ENCODE measurements at regions not wholly inside any gene's neighbourhood (a gene's known extent, or its start where the extent isn't known, plus 50 kb on each side); places are given as distances from the start of the nearest gene placed in this dataset.
"Not testable (repeated sequence)": the region's sequence is repeated elsewhere in the genome, so short reads cannot be mapped to it uniquely, and the experiment has no call there.

DNA sequence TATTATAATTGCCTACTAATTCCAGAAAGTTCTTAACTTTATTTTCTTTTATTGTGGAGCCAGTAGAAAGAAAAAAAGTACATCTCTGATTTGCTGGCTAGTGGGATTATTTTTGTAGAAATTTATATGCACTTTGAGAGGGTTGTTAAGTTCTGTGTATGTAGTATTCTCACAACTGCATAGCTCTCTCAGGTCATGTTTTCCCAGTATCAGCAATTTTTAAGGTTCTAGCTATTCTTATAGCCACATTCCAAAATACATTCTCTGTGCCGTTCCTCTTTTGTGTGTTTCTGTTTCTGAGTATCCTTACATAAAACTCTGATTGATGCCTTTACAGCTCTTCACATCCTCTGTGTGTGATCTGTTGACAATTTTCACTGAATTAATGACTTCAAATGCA is 199.3 kb upstream of the KYNU start:
- no peak for DNase-seq
- in situ Hi-C loops (cut with MboI; ENCODE audit: low pct_unique_long_range_greater_than_20kb, low sequenced_read_pairs), result loop anchor here (25.0 kb wide), 1 partner anchor 309 kb away; no protein-coding TSS in a partner anchor

DNA sequence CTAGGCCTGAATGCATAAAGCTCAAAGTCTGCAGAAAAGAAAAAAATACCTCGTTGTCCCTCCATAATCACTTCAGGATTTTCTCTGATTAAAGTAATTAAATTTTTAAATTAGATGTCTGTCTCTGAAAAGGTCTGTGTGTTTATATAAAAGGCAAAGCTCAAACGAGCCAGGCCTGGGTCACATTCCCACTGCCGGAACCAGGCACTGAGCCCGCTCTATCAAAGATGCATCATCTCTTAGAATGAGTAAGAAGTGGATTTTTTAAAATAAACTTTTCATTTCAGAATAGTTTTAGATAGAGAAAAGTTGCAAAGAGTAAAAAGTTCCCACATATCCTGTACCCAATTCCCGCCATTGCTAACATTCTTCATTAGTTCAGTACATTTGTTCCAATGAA is 202.1 kb upstream of the KYNU start:
- no peak for DNase-seq
- in situ Hi-C loops (cut with MboI; ENCODE audit: low pct_unique_long_range_greater_than_20kb, low sequenced_read_pairs), result loop anchor here (25.0 kb wide), 1 partner anchor 312 kb away; no protein-coding TSS in a partner anchor

DNA sequence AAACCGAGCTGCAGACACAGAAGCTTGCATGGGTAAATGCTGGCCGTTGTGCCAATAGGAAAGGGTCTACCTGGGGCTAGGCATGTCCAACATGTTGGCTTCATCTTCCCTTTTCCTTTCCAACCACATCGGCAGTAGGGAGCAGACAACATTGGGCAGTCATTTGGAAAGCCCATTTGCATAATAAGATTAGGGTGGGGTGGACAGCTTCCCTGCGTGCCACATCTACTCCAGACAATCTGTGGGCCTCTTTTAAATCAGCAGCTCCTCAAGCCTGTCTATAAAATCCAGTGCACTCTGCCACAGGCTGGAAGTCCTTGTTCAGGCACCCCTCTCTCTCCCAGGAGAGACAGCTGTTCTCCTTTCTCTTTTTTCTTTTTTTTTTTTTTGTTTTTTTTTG is 203.6 kb upstream of the KYNU start:
- in situ Hi-C loops (cut with MboI; ENCODE audit: low pct_unique_long_range_greater_than_20kb, low sequenced_read_pairs), result no loop called here
- DNase-seq, result no peak

DNA sequence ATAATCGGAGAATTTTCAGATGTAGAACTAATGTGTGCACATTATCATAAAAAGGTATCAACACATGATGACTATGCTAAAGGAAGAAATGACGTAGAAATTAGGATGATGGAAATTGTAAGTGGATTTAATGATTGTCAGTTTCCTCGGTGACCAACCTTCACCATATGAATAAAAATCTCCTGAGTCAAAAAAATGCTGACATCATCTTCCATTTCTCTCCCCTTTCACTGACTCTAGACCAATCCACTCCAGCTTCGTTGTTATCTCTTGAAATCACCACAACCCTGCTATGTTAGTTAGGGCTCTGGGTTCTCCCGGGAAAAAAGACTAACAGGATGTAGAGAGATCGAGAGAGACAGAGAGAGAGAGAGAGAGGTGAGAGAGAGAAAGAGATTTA is 204.8 kb upstream of the KYNU start:
- no peak for DNase-seq
- in situ Hi-C loops (cut with MboI; ENCODE audit: low pct_unique_long_range_greater_than_20kb, low sequenced_read_pairs), result no loop called here

DNA sequence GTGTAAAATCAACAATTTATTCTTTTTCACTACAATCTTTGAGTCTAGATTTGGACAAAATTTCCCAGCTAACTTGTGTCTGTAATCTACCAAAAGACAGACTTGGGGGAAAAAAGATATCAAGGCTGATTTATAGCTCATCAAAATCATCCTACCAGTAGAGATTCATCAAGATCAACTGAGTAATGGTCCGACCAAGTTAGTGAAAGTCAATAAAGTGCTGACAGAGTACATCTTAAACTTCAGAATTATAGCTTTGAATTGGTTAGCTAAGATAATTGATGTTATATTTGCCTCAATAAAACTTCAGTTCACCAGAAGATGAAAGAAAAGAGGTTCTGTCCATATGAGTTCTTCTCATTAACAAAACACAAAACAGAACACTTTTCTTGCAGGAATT is 207.1 kb upstream of the KYNU start:
- in situ Hi-C loops (cut with MboI; ENCODE audit: low pct_unique_long_range_greater_than_20kb, low sequenced_read_pairs), result no loop called here
- DNase-seq, result no peak

DNA sequence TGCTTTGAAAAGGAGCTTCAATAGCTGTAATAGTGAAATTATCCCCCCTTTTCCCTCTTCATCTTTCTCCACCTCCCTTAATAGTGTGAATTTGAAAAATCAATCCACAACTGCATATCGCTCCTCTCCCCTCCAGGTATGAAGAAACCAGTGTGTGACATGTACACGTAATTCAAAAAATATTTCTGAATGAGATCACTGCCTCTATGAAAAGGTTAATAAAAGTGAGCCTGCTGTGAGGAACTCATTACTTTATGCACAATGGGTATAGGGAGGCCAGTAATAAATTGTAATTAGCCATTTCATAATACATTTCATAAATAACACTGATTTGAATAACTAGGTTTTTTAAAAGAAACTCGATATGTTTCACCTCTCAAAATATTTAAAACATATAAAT is 209.0 kb upstream of the KYNU start:
- DNase-seq, result no peak
- in situ Hi-C loops (cut with MboI; ENCODE audit: low pct_unique_long_range_greater_than_20kb, low sequenced_read_pairs), result no loop called here

DNA sequence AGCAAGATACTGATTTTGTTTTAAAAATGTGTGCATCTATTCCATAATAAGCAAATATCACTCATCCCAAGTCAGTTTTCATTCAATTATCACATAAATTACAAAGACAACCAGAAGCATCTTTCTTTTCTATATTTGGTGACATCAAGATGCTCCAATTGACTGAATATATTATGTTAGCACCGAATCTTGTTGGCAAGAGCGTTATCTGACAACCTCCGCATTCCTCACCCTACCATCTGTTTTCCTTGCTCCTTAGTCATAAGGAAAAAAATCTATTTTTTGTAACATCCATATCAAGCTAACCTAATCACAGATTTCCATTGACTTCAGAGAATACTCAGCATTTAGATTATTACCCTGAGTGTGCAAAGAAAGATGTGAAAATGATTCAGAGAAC is 212.2 kb upstream of the KYNU start:
- DNase-seq, result no peak
- in situ Hi-C loops (cut with MboI; ENCODE audit: low pct_unique_long_range_greater_than_20kb, low sequenced_read_pairs), result no loop called here

DNA sequence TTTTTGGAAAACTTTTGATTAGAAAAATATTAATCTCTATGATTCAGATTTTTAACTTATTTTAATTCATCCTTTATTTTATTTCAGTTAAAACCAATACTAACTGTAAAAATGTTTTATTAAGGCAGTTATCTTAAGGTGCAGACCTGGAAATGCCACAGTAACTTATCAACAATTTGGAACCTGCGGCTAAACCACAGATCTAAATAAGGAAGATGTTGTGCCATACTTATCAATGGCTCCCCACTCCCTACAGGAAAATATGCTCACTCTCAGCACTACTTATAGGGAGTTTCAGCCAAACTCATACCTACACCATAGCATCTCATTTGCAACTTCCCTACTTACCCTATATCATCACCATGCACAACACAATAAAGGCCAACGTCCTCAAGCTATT is 226.9 kb upstream of the KYNU start:
- no peak for DNase-seq
- in situ Hi-C loops (cut with MboI; ENCODE audit: low pct_unique_long_range_greater_than_20kb, low sequenced_read_pairs), result no loop called here

DNA sequence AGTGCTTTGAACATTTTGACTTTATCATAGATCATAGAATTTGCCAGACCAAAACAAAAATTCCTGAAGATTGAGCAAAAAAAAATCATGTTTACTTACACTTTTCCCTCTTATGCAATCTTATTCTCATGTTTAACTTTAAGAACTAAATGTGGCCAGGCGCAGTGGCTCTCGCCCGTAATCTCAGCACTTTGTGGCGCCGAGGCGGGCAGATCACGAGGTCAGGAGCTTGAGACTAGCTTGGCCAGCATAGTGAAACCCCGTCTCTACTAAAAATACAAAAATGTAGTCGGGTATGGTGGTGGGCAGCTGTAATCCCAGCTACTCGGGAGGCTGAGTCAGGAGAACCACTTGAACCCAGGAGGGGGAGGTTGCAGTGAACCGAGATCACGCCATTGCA is 227.9 kb upstream of the KYNU start:
- in situ Hi-C loops (cut with MboI; ENCODE audit: low pct_unique_long_range_greater_than_20kb, low sequenced_read_pairs), result no loop called here

DNA sequence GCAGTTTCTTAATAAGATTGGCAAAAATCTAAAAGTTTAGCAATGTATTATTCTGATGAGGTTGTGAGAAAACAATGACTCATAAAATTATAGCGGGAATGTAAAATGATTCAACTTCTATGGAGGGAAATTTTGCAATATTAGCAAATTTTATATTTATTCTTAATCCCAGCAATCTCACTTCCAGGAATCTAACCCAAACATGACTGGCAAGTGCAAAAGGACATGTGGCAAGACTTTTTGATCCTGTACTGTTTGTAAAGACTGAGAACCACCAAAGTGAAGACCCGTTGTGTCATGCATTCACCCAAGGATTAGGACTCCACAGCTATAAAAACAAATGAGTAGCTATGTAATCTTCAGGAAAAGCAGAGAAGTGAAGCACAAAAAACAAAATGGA is 234.8 kb upstream of the KYNU start:
- in situ Hi-C loops (cut with MboI; ENCODE audit: low pct_unique_long_range_greater_than_20kb, low sequenced_read_pairs), result no loop called here
- no peak for DNase-seq

More for the DNA sequence above, 227.9 kb upstream of the KYNU start:
- no peak for DNase-seq

DNA sequence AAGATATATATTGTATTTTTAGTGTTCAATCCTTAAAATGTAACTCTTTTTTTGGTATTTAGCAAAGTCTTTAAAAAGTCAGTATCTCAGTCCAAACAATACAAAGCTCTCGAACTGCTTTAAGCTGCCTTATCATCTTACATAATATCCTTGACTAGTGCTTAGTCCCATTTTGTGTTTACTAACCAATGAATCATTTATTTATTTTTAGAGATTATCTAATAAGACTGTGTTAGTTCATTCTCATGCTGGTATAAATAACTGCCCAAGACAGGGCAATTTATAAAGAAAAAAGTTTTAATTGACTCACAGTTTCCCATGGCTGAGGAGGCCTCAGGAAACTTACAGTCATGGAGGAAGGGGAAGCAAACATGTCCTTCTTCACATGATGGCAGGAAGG is 248.3 kb upstream of the KYNU start:
- no peak for DNase-seq
- in situ Hi-C loops (cut with MboI; ENCODE audit: low pct_unique_long_range_greater_than_20kb, low sequenced_read_pairs), result no loop called here

DNA sequence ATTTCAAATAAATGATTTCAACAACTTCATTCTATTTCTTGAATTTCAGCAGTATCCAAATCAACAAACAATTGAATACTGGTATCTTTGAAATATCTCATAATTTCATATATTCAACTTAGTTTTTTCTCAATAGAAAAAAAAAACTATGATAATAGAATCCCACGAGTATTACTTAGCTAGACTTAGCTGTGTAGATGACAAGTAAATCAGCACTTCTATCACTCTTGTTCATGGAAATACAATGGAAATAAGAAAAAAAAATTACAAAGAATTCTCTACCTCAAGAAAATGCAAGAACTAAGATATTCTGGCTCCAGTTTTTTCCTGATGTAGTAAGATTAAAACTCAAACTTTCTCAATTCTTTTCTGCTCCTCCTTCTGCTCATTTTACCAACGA is 256.2 kb upstream of the KYNU start:
- in situ Hi-C loops (cut with MboI; ENCODE audit: low pct_unique_long_range_greater_than_20kb, low sequenced_read_pairs), result no loop called here
- DNase-seq, result no peak

DNA sequence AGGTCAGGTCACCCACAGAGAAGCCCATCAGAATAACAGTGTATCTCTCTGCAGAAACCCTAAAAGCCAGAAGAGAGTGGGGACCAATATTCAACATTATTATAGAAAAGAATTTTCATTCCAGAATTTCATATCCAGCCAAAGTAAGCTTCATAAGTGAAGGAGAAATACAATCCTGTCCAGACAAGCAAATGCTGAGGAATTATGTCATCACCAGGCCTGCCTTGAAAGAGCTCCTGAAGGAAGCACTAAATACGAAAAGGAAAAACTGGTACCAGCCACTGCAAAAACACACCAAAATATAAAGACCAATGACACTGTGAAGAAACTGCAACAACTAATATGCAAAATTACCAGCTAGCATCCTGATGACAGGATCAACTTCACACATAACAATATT is 260.0 kb upstream of the KYNU start:
- in situ Hi-C loops (cut with MboI; ENCODE audit: low pct_unique_long_range_greater_than_20kb, low sequenced_read_pairs), result no loop called here
- DNase-seq, result no peak

DNA sequence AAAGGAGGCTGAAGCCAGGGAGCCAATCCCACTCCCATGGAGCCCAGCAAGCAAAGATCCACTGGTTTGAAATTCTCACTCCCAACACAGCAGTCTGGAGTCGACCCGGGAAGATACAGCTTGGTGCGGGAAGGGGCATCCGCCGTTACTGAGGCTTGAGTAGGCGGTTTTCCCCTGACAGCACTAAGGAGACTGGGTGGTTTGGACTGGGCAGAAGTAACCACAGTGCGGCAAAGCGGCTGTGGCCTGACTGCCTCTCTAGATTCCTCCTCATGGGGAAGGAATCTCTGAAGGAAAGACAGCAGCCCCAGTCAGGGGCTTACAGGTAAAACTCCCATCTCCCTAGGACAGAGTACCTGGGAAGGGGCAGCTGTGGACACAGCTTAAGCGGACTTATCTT is 261.6 kb upstream of the KYNU start:
- in situ Hi-C loops (cut with MboI; ENCODE audit: low pct_unique_long_range_greater_than_20kb, low sequenced_read_pairs), result no loop called here
- DNase-seq, result no peak

DNA sequence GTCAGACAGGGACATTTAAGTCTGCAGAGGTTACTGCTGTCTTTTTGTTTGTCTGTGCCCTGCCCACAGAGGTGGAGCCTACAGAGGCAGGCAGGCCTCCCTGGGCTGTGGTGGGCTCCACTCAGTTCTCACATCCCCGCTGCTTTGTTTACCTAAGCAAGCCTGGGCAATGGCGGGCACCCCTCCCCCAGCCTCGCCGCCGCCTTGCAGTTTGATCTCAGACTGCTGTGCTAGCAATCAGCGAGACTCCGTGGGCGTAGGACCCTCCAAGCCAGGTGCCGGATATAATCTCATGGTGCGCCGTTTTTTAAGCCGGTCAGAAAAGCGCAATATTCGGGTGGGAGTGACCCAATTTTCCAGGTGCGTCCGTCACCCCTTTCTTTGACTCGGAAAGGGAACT is 264.3 kb upstream of the KYNU start:
- in situ Hi-C loops (cut with MboI; ENCODE audit: low pct_unique_long_range_greater_than_20kb, low sequenced_read_pairs); DNase-seq: not testable (repeated sequence)

DNA sequence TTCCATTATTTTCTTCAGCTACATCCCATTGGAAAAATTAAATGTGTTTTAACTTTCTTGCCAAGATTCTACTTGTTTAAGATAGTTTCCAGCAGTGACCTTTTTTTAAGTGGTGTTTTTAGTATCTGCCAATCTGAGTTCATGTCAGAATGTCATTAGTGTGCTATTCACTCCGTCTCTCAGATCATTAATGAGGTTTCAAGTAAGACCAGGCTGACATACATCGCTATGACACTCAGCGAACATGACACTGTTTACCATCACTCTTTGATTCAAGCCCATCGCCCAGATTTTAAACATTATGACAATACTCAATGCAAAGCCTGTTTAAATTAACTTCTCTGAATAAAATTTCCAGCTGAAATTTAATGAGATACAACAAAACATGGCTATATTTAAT is 272.0 kb upstream of the KYNU start:
- in situ Hi-C loops (cut with MboI; ENCODE audit: low pct_unique_long_range_greater_than_20kb, low sequenced_read_pairs), result no loop called here
- DNase-seq, result no peak

DNA sequence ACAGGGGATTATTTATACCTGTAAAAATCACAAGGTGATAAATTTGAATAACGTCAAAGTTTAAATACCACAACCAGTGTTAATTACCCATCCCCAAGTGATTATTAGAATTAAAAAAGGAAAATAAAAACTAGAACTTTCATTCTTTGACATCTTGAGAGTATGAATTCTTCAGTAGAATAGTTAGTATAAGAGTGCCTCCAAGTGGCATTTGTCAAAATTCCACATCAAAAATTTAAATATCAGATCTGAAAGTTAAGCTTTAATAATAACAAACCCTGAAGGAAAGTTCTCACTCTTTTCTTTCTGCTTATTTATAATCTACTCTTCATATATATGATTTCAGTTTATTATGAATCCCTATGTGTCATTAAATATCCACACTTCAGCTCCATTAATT is 273.7 kb upstream of the KYNU start:
- in situ Hi-C loops (cut with MboI; ENCODE audit: low pct_unique_long_range_greater_than_20kb, low sequenced_read_pairs), result no loop called here
- DNase-seq, result no peak

DNA sequence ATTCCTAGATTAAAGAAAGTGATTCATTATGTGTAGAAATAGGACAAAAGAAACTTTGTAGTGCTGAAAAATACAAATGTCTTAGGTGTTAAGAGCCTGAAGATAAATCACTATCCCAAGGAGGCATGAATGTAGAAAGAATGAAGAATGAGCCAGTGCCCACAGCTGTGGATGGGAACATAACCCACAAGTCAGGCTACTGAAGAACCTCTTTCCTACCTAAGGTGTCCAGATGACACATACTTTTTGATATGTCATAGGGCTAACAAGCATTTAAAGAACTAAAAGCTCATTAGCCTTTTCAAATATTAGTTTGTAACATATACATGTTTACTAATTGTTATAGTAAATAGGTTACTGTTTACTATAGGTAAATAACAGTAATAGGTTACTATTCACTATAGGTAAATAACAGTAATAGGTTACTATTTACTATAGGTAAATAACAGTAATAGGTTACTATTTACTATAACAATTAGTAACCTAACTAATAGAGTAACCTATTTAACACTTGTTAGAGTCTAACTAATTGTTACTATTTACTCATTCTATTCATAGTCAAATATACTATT is 275.0 kb upstream of the KYNU start:
- DNase-seq, result no peak
- in situ Hi-C loops (cut with MboI; ENCODE audit: low pct_unique_long_range_greater_than_20kb, low sequenced_read_pairs), result no loop called here

DNA sequence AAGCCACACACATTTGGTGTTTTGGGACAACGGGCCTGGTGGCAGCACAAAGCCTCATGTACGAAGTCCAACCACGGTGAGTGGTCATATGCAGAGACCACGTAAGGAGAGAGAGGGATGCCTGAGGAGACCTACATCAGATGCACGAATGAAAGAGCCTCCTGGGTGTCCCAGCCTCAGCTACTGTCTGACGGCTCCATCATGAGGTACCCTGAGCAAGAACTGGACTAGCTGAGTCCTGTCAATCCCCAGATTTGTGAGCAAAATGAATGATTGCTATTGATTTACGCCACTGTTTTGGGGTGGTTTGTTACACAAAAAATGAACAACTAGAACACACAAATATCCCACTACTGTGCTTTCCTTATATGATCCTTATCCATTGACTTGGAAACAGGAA is 275.7 kb upstream of the KYNU start:
- DNase-seq, result no peak
- in situ Hi-C loops (cut with MboI; ENCODE audit: low pct_unique_long_range_greater_than_20kb, low sequenced_read_pairs), result no loop called here

DNA sequence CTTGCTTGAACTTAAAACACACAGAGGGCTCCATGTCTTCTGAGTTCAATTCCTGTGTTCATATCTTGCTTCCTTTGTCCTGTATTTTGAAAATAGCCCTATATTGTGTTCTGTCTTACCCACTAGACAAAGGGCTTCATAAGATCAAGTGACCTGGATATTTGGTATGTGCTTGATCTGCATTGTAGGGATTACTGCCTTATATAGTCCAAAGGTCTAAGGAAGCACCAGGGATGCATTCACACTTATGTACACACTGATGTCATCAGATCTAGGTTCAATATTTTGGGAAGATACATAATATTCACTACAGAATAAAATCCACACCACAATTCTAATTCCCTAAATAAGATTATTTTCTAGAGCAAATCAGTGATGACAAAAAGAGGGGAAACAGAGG is 278.0 kb upstream of the KYNU start:
- DNase-seq, result no peak

DNA sequence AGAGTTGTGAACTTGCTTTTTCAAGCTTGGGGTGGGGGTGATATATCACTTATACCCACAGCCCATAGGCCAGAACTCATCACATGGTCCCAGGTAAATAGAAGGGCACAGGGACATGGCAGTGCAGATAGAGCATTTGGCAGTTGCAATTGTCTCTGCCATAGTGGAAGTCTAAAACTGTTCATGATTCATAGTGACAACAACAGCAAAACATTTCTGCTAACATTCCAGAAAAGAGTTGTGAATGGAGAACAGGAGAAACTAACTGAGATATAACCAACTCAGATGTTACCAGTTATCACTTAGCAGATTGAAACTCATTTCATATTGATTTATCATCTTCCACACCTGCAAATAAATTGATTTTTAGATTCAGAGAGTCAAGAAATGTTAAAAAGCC is 278.6 kb upstream of the KYNU start:
- DNase-seq, result no peak
- in situ Hi-C loops (cut with MboI; ENCODE audit: low pct_unique_long_range_greater_than_20kb, low sequenced_read_pairs), result no loop called here

More for the DNA sequence above, 278.0 kb upstream of the KYNU start:
- in situ Hi-C loops (cut with MboI; ENCODE audit: low pct_unique_long_range_greater_than_20kb, low sequenced_read_pairs), result no loop called here

Measured in KBM-7 (cell line).